Activated T-helper 17 cell treated with anti-CD3 and anti-CD28 coated beads, Interleukin-2, amount 50 U/mL, for 72 hours (primary cell): ENCODE measurements at regions not wholly inside any gene's neighbourhood (a gene's known extent, or its start where the extent isn't known, plus 50 kb on each side); places are given as distances from the start of the nearest gene placed in this dataset.
A peak's percentile ranks its signal among the peaks of the same experiment; 100 is the strongest.
"Not testable (repeated sequence)": the region's sequence is repeated elsewhere in the genome, so short reads cannot be mapped to it uniquely, and the experiment has no call there.

Experiments
- ATAC-seq: fragments of 150-1000 bp; cut with Tn5 transposase; replicated peaks from 2 replicates; pipeline ENCODE4 v1.10.0; 2021; ENCODE audit warnings: mild to moderate bottlenecking, moderate library complexity
- H3K27ac Mint-ChIP-seq: one replicate; pipeline ENCODE4 v1.8.0; 2022; ENCODE audit warnings: mixed read lengths
- H3K27me3 Mint-ChIP-seq: one replicate; pipeline ENCODE4 v1.8.0; 2022; ENCODE audit warnings: mixed read lengths
- H3K36me3 Mint-ChIP-seq: one replicate; pipeline ENCODE4 v1.8.0; 2022; ENCODE audit warnings: low read depth, mild to moderate bottlenecking, mixed read lengths
- H3K4me1 Mint-ChIP-seq: one replicate; pipeline ENCODE4 v1.8.0; 2022; ENCODE audit warnings: mixed read lengths
- H3K4me3 Mint-ChIP-seq: one replicate; pipeline ENCODE4 v1.8.0; 2022; ENCODE audit warnings: mild to moderate bottlenecking, mixed read lengths
- H3K9me3 Mint-ChIP-seq: one replicate; pipeline ENCODE4 v1.8.0; 2022; ENCODE audit warnings: mixed read lengths

- Mint-ChIP-seq H3K9me3 (no peaks in the 10 kb centered on the region), H3K36me3 (no peaks in the 10 kb centered on the region), H3K27ac (no peak overlapping the region), H3K27me3 (peaks cover 13% of the 10 kb centered on the region), H3K4me1 (peaks cover 4% of the 10 kb centered on the region), H3K4me3 (no peak overlapping the region)
- no peak for ATAC-seq
These were observed 77.3 kb upstream of the SLC38A4 start for GRCh38 chr12:46903058-46903457.

- H3K9me3 Mint-ChIP-seq = no peaks in the 10 kb centered on the region
- peaks cover 9% of the 10 kb centered on the region for H3K27me3 Mint-ChIP-seq
- ATAC-seq = no peak
These were observed 78.8 kb upstream of the SLC38A4 start for GRCh38 chr12:46904406-46905238.

GRCh38 chr12:46905239-46905627 lies 79.4 kb upstream of the SLC38A4 start:
- H3K27ac Mint-ChIP-seq, H3K4me1 Mint-ChIP-seq, H3K4me3 Mint-ChIP-seq, ATAC-seq, H3K36me3 Mint-ChIP-seq, H3K9me3 Mint-ChIP-seq: not testable (repeated sequence)
- H3K27me3 Mint-ChIP-seq = peaks cover 11% of the 10 kb centered on the region

More at GRCh38 chr12:46904406-46905238, 78.8 kb upstream of the SLC38A4 start:
- Mint-ChIP-seq H3K27ac (no peak overlapping the region), H3K4me1 (no peaks in the 10 kb centered on the region), H3K36me3 (no peaks in the 10 kb centered on the region), H3K4me3 (no peak overlapping the region)

- Mint-ChIP-seq H3K4me3 (no peak overlapping the region), H3K27me3 (peaks cover 22% of the 10 kb centered on the region), H3K9me3 (peaks cover 8% of the 10 kb centered on the region), H3K36me3 (no peaks in the 10 kb centered on the region), H3K27ac (no peak overlapping the region), H3K4me1 (no peaks in the 10 kb centered on the region)
- no peak for ATAC-seq
These were observed 82.0 kb upstream of the SLC38A4 start for GRCh38 chr12:46907791-46908190.

GRCh38 chr12:46908236-46908935 lies 82.6 kb upstream of the SLC38A4 start:
- H3K4me3 Mint-ChIP-seq = no peak overlapping the region
- H3K4me1 Mint-ChIP-seq = no peaks in the 10 kb centered on the region
- H3K27ac Mint-ChIP-seq = no peak overlapping the region
- no peak for ATAC-seq
- H3K27me3 Mint-ChIP-seq = peaks cover 18% of the 10 kb centered on the region
- H3K36me3 Mint-ChIP-seq = no peaks in the 10 kb centered on the region
- peaks cover 8% of the 10 kb centered on the region for H3K9me3 Mint-ChIP-seq

GRCh38 chr12:46908936-46909635 lies 83.3 kb upstream of the SLC38A4 start:
- Mint-ChIP-seq H3K4me3 (no peak overlapping the region), H3K4me1 (no peaks in the 10 kb centered on the region), H3K36me3 (no peaks in the 10 kb centered on the region), H3K27ac (no peak overlapping the region), H3K9me3 (peaks cover 8% of the 10 kb centered on the region), H3K27me3 (peaks cover 18% of the 10 kb centered on the region)
- peak; percentile 28 for ATAC-seq

- peaks cover 8% of the 10 kb centered on the region for H3K9me3 Mint-ChIP-seq
- H3K36me3 Mint-ChIP-seq = no peaks in the 10 kb centered on the region
- ATAC-seq = no peak
- H3K27ac Mint-ChIP-seq = no peak overlapping the region
- H3K4me3 Mint-ChIP-seq = no peak overlapping the region
- H3K4me1 Mint-ChIP-seq = no peaks in the 10 kb centered on the region
- peaks cover 13% of the 10 kb centered on the region for H3K27me3 Mint-ChIP-seq
These were observed 85.0 kb upstream of the SLC38A4 start for GRCh38 chr12:46910830-46911229.

GRCh38 chr12:46914336-46914735 lies 88.5 kb upstream of the SLC38A4 start:
- H3K36me3 Mint-ChIP-seq = no peaks in the 10 kb centered on the region
- H3K27me3 Mint-ChIP-seq = peaks cover 21% of the 10 kb centered on the region
- peaks cover 8% of the 10 kb centered on the region for H3K9me3 Mint-ChIP-seq
- H3K27ac Mint-ChIP-seq = no peak overlapping the region
- ATAC-seq = no peak
- no peaks in the 10 kb centered on the region for H3K4me1 Mint-ChIP-seq
- no peak overlapping the region for H3K4me3 Mint-ChIP-seq

GRCh38 chr12:46915082-46915481 lies 89.3 kb upstream of the SLC38A4 start:
- ATAC-seq = no peak
- Mint-ChIP-seq H3K4me1 (no peaks in the 10 kb centered on the region), H3K27ac (no peak overlapping the region)

GRCh38 chr12:46915836-46916235 lies 90.0 kb upstream of the SLC38A4 start:
- Mint-ChIP-seq H3K4me3 (no peak overlapping the region), H3K4me1 (no peaks in the 10 kb centered on the region), H3K27ac (no peak overlapping the region), H3K9me3 (peaks cover 4% of the 10 kb centered on the region), H3K27me3 (peaks cover 15% of the 10 kb centered on the region), H3K36me3 (no peaks in the 10 kb centered on the region)
- no peak for ATAC-seq

More at GRCh38 chr12:46915082-46915481, 89.3 kb upstream of the SLC38A4 start:
- no peak overlapping the region for H3K4me3 Mint-ChIP-seq
- H3K27me3 Mint-ChIP-seq = peaks cover 19% of the 10 kb centered on the region
- peaks cover 8% of the 10 kb centered on the region for H3K9me3 Mint-ChIP-seq
- no peaks in the 10 kb centered on the region for H3K36me3 Mint-ChIP-seq

- H3K4me3 Mint-ChIP-seq = no peak overlapping the region
- no peaks in the 10 kb centered on the region for H3K4me1 Mint-ChIP-seq
- H3K9me3 Mint-ChIP-seq = no peaks in the 10 kb centered on the region
- no peak for ATAC-seq
- no peak overlapping the region for H3K27ac Mint-ChIP-seq
- H3K27me3 Mint-ChIP-seq = peaks cover 11% of the 10 kb centered on the region
- no peaks in the 10 kb centered on the region for H3K36me3 Mint-ChIP-seq
These were observed 91.1 kb upstream of the SLC38A4 start for GRCh38 chr12:46916796-46917419.

- Mint-ChIP-seq H3K4me1 (no peaks in the 10 kb centered on the region), H3K4me3 (no peak overlapping the region), H3K36me3 (no peaks in the 10 kb centered on the region), H3K27ac (no peak overlapping the region), H3K27me3 (peaks cover 8% of the 10 kb centered on the region), H3K9me3 (no peaks in the 10 kb centered on the region)
- ATAC-seq = no peak
These were observed 92.0 kb upstream of the SLC38A4 start for GRCh38 chr12:46917821-46918220.

GRCh38 chr12:46918631-46919030 lies 92.8 kb upstream of the SLC38A4 start:
- Mint-ChIP-seq H3K9me3 (no peaks in the 10 kb centered on the region), H3K27me3 (peaks cover 8% of the 10 kb centered on the region), H3K4me1 (no peaks in the 10 kb centered on the region), H3K4me3 (no peak overlapping the region), H3K27ac (no peak overlapping the region), H3K36me3 (no peaks in the 10 kb centered on the region)
- ATAC-seq = no peak

- H3K4me1 Mint-ChIP-seq = no peaks in the 10 kb centered on the region
- no peak overlapping the region for H3K27ac Mint-ChIP-seq
- no peaks in the 10 kb centered on the region for H3K9me3 Mint-ChIP-seq
- H3K36me3 Mint-ChIP-seq = no peaks in the 10 kb centered on the region
- no peak for ATAC-seq
- no peak overlapping the region for H3K4me3 Mint-ChIP-seq
- peaks cover 9% of the 10 kb centered on the region for H3K27me3 Mint-ChIP-seq
These were observed 94.0 kb upstream of the SLC38A4 start for GRCh38 chr12:46919666-46920400.
